MM.1S (cell line): ENCODE measurements at regions not wholly inside any gene's neighbourhood (a gene's known extent, or its start where the extent isn't known, plus 50 kb on each side); places are given as distances from the start of the nearest gene placed in this dataset.

Experiments used
- DNase-seq: peaks from one replicate; pipeline ENCODE4 v3.0.0-alpha.2; 2015
- H2AFZ ChIP-seq: fragments of 300-600 bp; sonication (generic); 2 replicates; pipeline ENCODE4 v1.6.0; 2016; ENCODE audit warnings: antibody characterized with exemption, low read length
- H3F3A ChIP-seq: fragments of 300-600 bp; sonication (generic); 2 replicates; pipeline ENCODE4 v1.6.1; 2016; ENCODE audit warnings: mild to moderate bottlenecking, antibody characterized with exemption, low read length, moderate library complexity, mixed read lengths; ENCODE audit not compliant: insufficient read depth
- H3K27ac ChIP-seq: fragments of 300-600 bp; sonication (generic); 2 replicates; pipeline ENCODE4 v1.5.1; 2016; ENCODE audit warnings: mild to moderate bottlenecking, low read length
- H3K27me3 ChIP-seq: fragments of 300-600 bp; sonication (generic); replicated peaks from 2 replicates; pipeline ENCODE4 v1.6.0; 2016; ENCODE audit warnings: low read length; ENCODE audit not compliant: insufficient read depth
- H3K36me3 ChIP-seq: fragments of 300-600 bp; sonication (generic); replicated peaks from 2 replicates; pipeline ENCODE4 v1.6.1; 2016; ENCODE audit warnings: mild to moderate bottlenecking, low read length, mixed read lengths; ENCODE audit not compliant: insufficient read depth
- H3K4me1 ChIP-seq: fragments of 300-600 bp; sonication (generic); 2 replicates; pipeline ENCODE4 v1.6.1; 2016; ENCODE audit warnings: low read length, mixed read lengths
- H3K4me2 ChIP-seq: fragments of 300-600 bp; sonication (generic); 2 replicates; pipeline ENCODE4 v1.6.0; 2016; ENCODE audit warnings: low read depth, low read length
- H3K4me3 ChIP-seq: fragments of 300-600 bp; sonication (generic); 2 replicates; pipeline ENCODE4 v1.5.1; 2016; ENCODE audit warnings: low read length, mixed read lengths
- H3K79me2 ChIP-seq: fragments of 300-600 bp; sonication (generic); 2 replicates; pipeline ENCODE4 v1.6.1; 2016; ENCODE audit warnings: mixed run types, low read length, mixed read lengths
- H3K9ac ChIP-seq: fragments of 300-600 bp; sonication (generic); 2 replicates; pipeline ENCODE4 v1.6.1; 2016; ENCODE audit warnings: low read length, mixed read lengths
- H3K9me2 ChIP-seq: fragments of 300-600 bp; sonication (generic); replicated peaks from 2 replicates; pipeline ENCODE4 v1.6.1; 2016; ENCODE audit warnings: mild to moderate bottlenecking, low read length, mixed read lengths; ENCODE audit not compliant: insufficient read depth
- H3K9me3 ChIP-seq: fragments of 300-600 bp; sonication (generic); replicated peaks from 2 replicates; pipeline ENCODE4 v1.6.1; 2016; ENCODE audit warnings: mild to moderate bottlenecking, low read length, mixed read lengths; ENCODE audit not compliant: insufficient read depth
- H4K20me1 ChIP-seq: fragments of 300-600 bp; sonication (generic); 2 replicates; pipeline ENCODE4 v1.6.1; 2016; ENCODE audit warnings: mild to moderate bottlenecking, low read length, moderate library complexity, mixed read lengths; ENCODE audit not compliant: insufficient read depth
- CTCF ChIP-seq: fragments of 300-600 bp; sonication (generic); IDR thresholded peaks from 2 replicates; pipeline ENCODE4 v1.5.1; 2016; ENCODE audit warnings: antibody characterized with exemption, low read length, mixed read lengths
- EZH2 ChIP-seq: fragments of 300-600 bp; sonication (generic); optimal IDR thresholded peaks from 2 replicates; pipeline ENCODE3; 2017; ENCODE audit warnings: low read depth, mild to moderate bottlenecking, antibody characterized with exemption, low read length, mixed read lengths
- EZH2phosphoT487 ChIP-seq: fragments of 300-600 bp; sonication (generic); IDR thresholded peaks from 2 replicates; pipeline ENCODE4 v1.6.1; 2018; ENCODE audit warnings: antibody characterized with exemption, low read length

- TF ChIP-seq CTCF (no peak), EZH2phosphoT487 (no peak), EZH2 (no peak)
- DNase-seq = no peak
- Histone ChIP-seq H3F3A (no peaks in the 10 kb centered on the region), H2AFZ (no peak overlapping the region), H3K9ac (no peak overlapping the region), H3K36me3 (no peaks in the 10 kb centered on the region), H3K9me2 (no peaks in the 10 kb centered on the region), H3K27me3 (no peaks in the 10 kb centered on the region), H3K4me2 (no peak overlapping the region), H3K9me3 (no peaks in the 10 kb centered on the region), H4K20me1 (no peaks in the 10 kb centered on the region), H3K27ac (no peak overlapping the region), H3K79me2 (no peaks in the 10 kb centered on the region), H3K4me1 (no peaks in the 10 kb centered on the region), H3K4me3 (no peak overlapping the region)
These were observed 239.5 kb upstream of the KLHL29 start for GRCh38 chr2:23145460-23145859.

- no peak overlapping the region for H3K4me3 ChIP-seq
- H3K9me2 ChIP-seq = no peaks in the 10 kb centered on the region
- no peaks in the 10 kb centered on the region for H3F3A ChIP-seq
- no peaks in the 10 kb centered on the region for H3K9me3 ChIP-seq
- H4K20me1 ChIP-seq = no peaks in the 10 kb centered on the region
- H3K4me2 ChIP-seq = no peak overlapping the region
- no peak for DNase-seq
- H3K36me3 ChIP-seq = no peaks in the 10 kb centered on the region
- no peak overlapping the region for H2AFZ ChIP-seq
- no peak for TF ChIP-seq EZH2phosphoT487
- TF ChIP-seq EZH2 = no peak
- TF ChIP-seq CTCF = no peak
- no peaks in the 10 kb centered on the region for H3K27me3 ChIP-seq
- no peaks in the 10 kb centered on the region for H3K79me2 ChIP-seq
- H3K27ac ChIP-seq = no peak overlapping the region
- no peaks in the 10 kb centered on the region for H3K4me1 ChIP-seq
- H3K9ac ChIP-seq = no peak overlapping the region
These were observed 239.0 kb upstream of the KLHL29 start for GRCh38 chr2:23146011-23146410.

DNA sequence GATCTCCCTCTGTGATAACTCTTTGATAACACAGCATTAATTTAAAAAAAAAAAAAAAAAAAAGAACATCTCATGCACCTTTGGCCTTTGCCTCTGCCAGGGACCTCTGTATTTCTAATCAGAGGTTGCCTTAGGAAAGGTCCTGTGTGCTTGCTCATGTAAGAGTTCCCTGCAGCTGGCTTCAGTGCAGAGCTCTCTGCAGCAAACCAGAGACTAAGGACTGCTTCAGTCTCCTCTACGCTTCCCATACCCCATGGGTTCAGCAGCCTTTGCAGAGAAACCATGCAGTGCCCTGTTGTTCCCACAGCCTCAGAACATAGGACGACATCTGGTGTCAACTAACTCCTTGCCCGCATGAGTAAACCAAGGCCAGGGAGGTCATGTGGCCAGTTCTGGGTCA is 236.6 kb upstream of the KLHL29 start:
- no peak for TF ChIP-seq EZH2phosphoT487
- Histone ChIP-seq H3K4me3 (no peak overlapping the region), H3K9me3 (no peaks in the 10 kb centered on the region), H3F3A (no peaks in the 10 kb centered on the region), H4K20me1 (no peaks in the 10 kb centered on the region), H3K9ac (no peak overlapping the region), H3K79me2 (no peaks in the 10 kb centered on the region), H3K9me2 (no peaks in the 10 kb centered on the region), H2AFZ (no peak overlapping the region), H3K4me1 (no peaks in the 10 kb centered on the region), H3K27ac (no peak overlapping the region), H3K36me3 (no peaks in the 10 kb centered on the region), H3K27me3 (no peaks in the 10 kb centered on the region), H3K4me2 (no peak overlapping the region)
- DNase-seq = no peak

DNA sequence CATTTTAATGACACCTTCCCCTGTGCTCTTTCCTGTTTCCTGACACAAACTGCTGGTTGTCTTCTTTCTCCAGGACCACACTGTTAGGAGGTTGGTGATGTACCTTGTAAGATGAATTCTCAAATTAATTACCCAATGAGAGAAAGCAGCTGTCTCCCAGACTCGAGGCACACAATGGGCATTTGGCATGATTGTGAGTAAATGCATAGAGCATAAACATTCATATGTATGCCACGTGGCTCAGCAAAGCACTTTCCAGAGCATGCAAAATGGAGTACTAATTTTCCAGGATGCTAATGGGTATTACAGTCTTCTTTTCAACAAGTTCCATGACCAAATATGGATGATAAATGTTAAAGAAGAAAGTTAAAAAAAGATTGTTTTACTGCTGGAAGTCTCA is 235.2 kb upstream of the KLHL29 start:
- Histone ChIP-seq H3K27me3 (no peaks in the 10 kb centered on the region), H3K36me3 (no peaks in the 10 kb centered on the region), H3K4me1 (no peaks in the 10 kb centered on the region), H3K9me3 (no peaks in the 10 kb centered on the region), H4K20me1 (no peaks in the 10 kb centered on the region), H3K27ac (no peak overlapping the region), H2AFZ (no peak overlapping the region), H3K79me2 (no peaks in the 10 kb centered on the region), H3K4me3 (no peak overlapping the region), H3F3A (no peaks in the 10 kb centered on the region), H3K4me2 (no peak overlapping the region), H3K9me2 (no peaks in the 10 kb centered on the region), H3K9ac (no peak overlapping the region)
- DNase-seq = no peak
- TF ChIP-seq CTCF (no peak), EZH2 (no peak), EZH2phosphoT487 (no peak)
